ENCODE measurements at regions not wholly inside any gene's neighbourhood (a gene's known extent, or its start where the extent isn't known, plus 50 kb on each side); places are given as distances from the start of the nearest gene placed in this dataset.

DNA sequence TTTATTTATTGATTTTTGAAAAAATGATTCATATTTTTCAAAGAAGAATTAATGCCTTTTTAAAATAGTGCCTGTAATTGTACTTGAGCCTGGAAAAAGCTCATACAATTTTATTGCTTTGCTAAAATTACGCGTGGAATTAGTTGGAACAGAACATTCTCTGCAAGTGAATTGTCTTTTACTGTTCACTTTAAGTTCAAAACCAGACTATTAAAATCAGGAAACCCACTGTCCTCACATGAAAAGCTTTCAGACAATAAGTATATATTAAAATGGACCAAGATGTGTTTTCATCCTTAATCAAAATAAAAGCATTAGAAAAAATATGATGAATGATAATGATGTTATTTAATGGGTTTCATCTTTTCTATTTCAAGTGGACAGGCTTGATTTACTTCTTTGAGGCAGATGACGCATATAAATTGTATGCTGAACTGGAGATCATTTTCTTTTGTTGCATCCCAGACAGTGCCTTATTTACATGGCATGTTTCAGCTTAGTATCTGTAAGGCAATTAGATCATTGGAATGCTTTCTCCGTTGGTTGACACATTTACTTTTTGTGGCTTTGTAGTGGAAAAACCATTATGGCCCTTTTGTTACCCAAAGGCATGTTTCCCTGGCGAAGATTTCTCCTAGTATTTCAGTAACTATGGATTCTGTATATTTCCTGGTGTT, 299.0 kb upstream of the MAGEC2 start:
- intact Hi-C loops (cut with micrococcal nuclease), result no loop called here
- DNase-seq (no peak), ATAC-seq (no peak)
- Mint-ChIP-seq H3K9me3 (peaks cover 3% of the 10 kb centered on the region), H3K27ac (no peak overlapping the region), H3K27me3 (no peaks in the 10 kb centered on the region), H3K4me3 (no peak overlapping the region), H3K4me1 (ENCODE audit: low read depth) (no peaks in the 10 kb centered on the region), H3K36me3 (ENCODE audit: low read depth) (no peaks in the 10 kb centered on the region)
- POLR2A ChIA-PET, result no interaction called here
- TF ChIP-seq, protein P1, sequence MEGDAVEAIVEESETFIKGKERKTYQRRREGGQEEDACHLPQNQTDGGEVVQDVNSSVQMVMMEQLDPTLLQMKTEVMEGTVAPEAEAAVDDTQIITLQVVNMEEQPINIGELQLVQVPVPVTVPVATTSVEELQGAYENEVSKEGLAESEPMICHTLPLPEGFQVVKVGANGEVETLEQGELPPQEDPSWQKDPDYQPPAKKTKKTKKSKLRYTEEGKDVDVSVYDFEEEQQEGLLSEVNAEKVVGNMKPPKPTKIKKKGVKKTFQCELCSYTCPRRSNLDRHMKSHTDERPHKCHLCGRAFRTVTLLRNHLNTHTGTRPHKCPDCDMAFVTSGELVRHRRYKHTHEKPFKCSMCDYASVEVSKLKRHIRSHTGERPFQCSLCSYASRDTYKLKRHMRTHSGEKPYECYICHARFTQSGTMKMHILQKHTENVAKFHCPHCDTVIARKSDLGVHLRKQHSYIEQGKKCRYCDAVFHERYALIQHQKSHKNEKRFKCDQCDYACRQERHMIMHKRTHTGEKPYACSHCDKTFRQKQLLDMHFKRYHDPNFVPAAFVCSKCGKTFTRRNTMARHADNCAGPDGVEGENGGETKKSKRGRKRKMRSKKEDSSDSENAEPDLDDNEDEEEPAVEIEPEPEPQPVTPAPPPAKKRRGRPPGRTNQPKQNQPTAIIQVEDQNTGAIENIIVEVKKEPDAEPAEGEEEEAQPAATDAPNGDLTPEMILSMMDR (IDR thresholded peaks at IDR 0.05), result no peak
- CTCF ChIA-PET, result no interaction called here

DNA sequence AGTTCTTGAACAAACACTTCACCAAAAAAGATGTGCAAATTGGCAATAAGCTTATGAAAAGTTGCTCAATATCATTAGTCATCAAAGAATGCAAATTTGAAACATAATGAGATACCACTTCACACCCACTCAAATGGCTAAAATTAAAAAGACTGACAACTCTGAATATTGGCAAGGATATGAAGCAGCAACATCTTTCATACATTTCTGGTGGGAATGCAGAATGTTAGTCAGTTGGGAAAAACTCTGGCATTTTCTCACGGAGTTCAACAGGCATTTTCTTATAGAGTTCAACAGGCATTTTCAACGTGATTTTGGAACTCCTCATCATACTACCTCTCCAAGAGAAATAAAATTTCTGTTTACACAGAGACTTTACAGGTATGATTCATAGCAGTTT, 297.4 kb upstream of the MAGEC2 start:
- DNase-seq (no peak), ATAC-seq (no peak)
- H3K9me3 Mint-ChIP-seq, result peaks cover 3% of the 10 kb centered on the region
- TF ChIP-seq, protein P1 (IDR thresholded peaks at IDR 0.05), result no peak
- no peak overlapping the region for H3K27ac Mint-ChIP-seq
- H3K27me3 Mint-ChIP-seq, result no peaks in the 10 kb centered on the region
- CTCF ChIA-PET, result no interaction called here
- no peaks in the 10 kb centered on the region for H3K36me3 Mint-ChIP-seq (ENCODE audit: low read depth)
- H3K4me1 Mint-ChIP-seq (ENCODE audit: low read depth), result no peaks in the 10 kb centered on the region
- intact Hi-C loops (cut with micrococcal nuclease), result no loop called here
- POLR2A ChIA-PET, result no interaction called here
- H3K4me3 Mint-ChIP-seq, result no peak overlapping the region

DNA sequence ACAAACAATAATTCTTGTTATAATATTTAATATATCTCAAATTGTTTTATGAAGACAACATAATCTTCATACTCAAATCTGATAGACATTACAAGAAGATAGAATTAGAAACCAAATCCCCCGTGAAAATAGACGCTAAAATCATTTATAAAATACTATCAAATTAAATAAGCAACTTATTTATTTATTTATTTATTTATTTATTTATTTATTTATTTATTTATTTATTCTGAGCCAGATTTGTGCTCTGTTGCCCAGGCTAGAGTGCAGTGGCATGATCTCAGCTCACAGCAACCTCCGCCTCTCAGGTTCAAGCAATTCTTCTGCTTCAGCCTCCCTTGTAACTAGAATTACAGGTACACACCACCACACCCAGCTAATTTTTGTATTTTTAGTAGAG, 294.9 kb upstream of the MAGEC2 start:
- TF ChIP-seq, protein P1 (IDR thresholded peaks at IDR 0.05), result no peak
- intact Hi-C loops (cut with micrococcal nuclease), result no loop called here
- DNase-seq, result no peak
- no peaks in the 10 kb centered on the region for H3K36me3 Mint-ChIP-seq (ENCODE audit: low read depth)
- no peak overlapping the region for H3K27ac Mint-ChIP-seq
- no peaks in the 10 kb centered on the region for H3K27me3 Mint-ChIP-seq
- ChIA-PET POLR2A (no interaction called here), CTCF (no interaction called here)
- H3K4me1 Mint-ChIP-seq (ENCODE audit: low read depth), result no peaks in the 10 kb centered on the region
- H3K4me3 Mint-ChIP-seq, result no peak overlapping the region
- ATAC-seq, result no peak
- no peaks in the 10 kb centered on the region for H3K9me3 Mint-ChIP-seq

GRCh38 chrX:142483965-142484364, 278.9 kb upstream of the MAGEC2 start:
- H3K27me3 Mint-ChIP-seq, result no peaks in the 10 kb centered on the region
- DNase-seq (no peak), ATAC-seq (no peak)
- no peak overlapping the region for H3K27ac Mint-ChIP-seq
- H3K9me3 Mint-ChIP-seq, result no peaks in the 10 kb centered on the region
- intact Hi-C loops (cut with micrococcal nuclease), result no loop called here
- CTCF ChIA-PET, result no interaction called here
- H3K36me3 Mint-ChIP-seq (ENCODE audit: low read depth), result no peaks in the 10 kb centered on the region
- H3K4me3 Mint-ChIP-seq, result no peak overlapping the region
- TF ChIP-seq, protein P1 (IDR thresholded peaks at IDR 0.05), result no peak
- POLR2A ChIA-PET, result no interaction called here
- no peaks in the 10 kb centered on the region for H3K4me1 Mint-ChIP-seq (ENCODE audit: low read depth)

DNA sequence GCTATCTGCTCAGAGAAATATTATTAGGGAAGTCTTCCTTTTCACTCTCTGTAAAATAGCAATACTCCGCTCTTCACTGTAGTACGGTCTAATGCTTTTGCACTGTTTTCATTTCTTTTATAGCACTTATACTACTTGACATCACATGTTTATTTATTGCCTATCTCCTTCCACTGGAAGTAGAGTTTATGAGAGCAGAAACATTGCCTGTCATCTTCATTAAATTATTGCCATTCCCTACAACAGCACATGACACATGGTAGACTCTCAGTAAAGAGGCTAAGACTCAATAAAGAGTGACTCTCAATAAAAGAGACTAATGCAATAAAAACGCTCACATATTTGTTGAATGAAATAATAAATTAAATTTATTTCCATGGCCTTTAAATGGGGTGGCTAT, 241.3 kb upstream of the MAGEC2 start:
- TF ChIP-seq, protein P1 (IDR thresholded peaks at IDR 0.05), result no peak
- Mint-ChIP-seq H3K27ac (no peak overlapping the region), H3K9me3 (peaks cover 9% of the 10 kb centered on the region), H3K4me3 (no peak overlapping the region), H3K4me1 (ENCODE audit: low read depth) (no peaks in the 10 kb centered on the region), H3K36me3 (ENCODE audit: low read depth) (no peaks in the 10 kb centered on the region), H3K27me3 (no peaks in the 10 kb centered on the region)
- intact Hi-C loops (cut with micrococcal nuclease), result no loop called here
- ChIA-PET POLR2A (no interaction called here), CTCF (no interaction called here)
- DNase-seq (no peak), ATAC-seq (no peak)
